ENCODE measurements at regions not wholly inside any gene's neighbourhood (a gene's known extent, or its start where the extent isn't known, plus 50 kb on each side); places are given as distances from the start of the nearest gene placed in this dataset.

DNA sequence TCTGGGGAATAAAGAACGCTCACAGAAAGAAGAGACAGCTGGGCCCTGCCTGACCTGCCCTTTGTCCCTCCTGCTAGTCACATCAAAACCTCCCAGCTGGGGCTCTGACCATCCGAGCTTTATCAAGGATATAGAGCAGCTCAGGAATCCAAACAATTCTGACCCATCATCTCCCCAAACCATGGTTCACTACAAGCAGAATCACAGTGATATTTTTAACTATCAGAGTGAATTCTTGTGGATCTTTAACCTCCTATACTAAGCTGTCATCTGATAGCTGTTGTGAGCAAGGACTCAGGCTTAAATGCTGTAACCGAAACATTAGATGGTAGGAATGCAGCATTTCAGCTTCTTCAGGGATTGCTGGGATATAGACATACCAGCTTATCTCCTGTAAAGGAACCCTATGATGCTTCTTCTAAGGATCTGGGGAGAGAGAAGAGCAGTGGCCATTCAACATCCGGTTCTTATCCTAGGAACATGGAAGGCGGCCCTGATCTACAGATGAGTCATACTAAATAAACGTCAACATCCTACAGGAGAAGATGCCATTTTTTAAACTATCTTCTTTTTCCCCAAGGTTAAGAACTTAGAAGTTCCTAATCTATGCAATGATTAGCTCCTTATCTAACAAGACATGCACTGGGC is 84.7 kb upstream of the AKIP1 start:
- Histone ChIP-seq H3K4me3 (ENCODE audit: low read length) (no peak overlapping the region), H2AFZ (ENCODE audit: low read depth, low read length) (no peak overlapping the region), H3K9me3 (ENCODE audit: low read length) (peaks cover 3% of the 10 kb centered on the region), H3K4me1 (ENCODE audit: insufficient read depth, low read length) (peaks cover 25% of the 10 kb centered on the region), H3K36me3 (ENCODE audit: insufficient read depth, low read length) (peaks cover 7% of the 10 kb centered on the region), H3K27me3 (ENCODE audit: insufficient read depth, low read length) (no peaks in the 10 kb centered on the region)

DNA sequence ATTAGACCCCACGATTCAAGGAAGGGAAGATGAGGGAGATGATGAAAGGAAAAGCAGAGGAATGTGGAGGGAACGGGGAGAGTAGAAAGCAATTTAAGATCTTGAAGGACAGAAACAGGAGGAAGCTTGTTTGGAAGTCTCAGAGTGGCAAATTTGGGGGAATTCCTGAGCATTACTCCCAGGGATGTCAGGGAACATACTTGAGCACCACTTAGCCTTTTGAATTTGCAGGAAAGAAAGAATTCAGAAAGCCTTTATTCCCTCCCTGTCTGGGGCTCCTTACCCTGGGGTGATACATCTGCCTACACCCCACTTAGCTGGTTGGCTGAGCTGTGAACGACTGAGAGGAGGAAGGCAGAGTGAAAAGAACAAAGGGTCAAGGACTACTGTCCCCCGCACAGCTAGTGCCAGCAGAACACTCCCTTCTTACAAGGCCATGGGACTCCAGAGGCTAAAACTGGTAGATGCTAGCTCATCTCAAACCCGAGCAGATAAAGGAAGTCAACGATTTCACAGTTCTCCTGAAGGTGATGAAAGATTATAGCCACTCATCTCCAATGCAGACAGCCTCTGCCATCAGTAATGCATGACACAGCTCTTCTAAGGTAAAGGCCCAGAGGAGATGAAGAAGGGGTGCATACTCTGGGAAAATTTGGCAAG is 84.0 kb upstream of the AKIP1 start:
- peaks cover 7% of the 10 kb centered on the region for H3K36me3 ChIP-seq (ENCODE audit: insufficient read depth, low read length)
- H3K4me3 ChIP-seq (ENCODE audit: low read length): no peak overlapping the region
- H3K9me3 ChIP-seq (ENCODE audit: low read length): peaks cover 3% of the 10 kb centered on the region
- no peak overlapping the region for H2AFZ ChIP-seq (ENCODE audit: low read depth, low read length)
- peaks cover 25% of the 10 kb centered on the region for H3K4me1 ChIP-seq (ENCODE audit: insufficient read depth, low read length)
- H3K27me3 ChIP-seq (ENCODE audit: insufficient read depth, low read length): no peaks in the 10 kb centered on the region

DNA sequence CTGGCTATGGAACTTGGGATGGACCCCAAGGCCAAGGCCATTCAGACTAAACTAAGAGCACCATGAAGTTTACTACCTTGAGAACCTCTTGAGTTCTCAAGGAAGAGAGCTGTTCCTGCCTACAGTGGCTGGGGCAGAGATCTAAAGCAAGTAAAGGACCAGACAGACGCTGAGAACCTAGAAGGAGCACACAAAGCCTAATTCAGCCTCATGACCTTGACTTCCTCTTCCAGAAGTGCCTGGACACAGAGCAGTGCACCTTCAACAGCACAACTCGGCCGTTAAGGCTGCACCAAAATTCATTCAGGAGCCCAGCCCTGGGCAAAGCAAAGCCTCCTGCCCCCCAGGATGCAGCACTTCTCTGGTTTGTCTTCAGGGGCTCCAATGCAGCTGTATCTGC is 82.9 kb upstream of the AKIP1 start:
- Histone ChIP-seq H3K4me3 (ENCODE audit: low read length) (no peak overlapping the region), H3K36me3 (ENCODE audit: insufficient read depth, low read length) (peaks cover 7% of the 10 kb centered on the region), H3K4me1 (ENCODE audit: insufficient read depth, low read length) (peaks cover 33% of the 10 kb centered on the region), H3K27me3 (ENCODE audit: insufficient read depth, low read length) (no peaks in the 10 kb centered on the region), H3K9me3 (ENCODE audit: low read length) (peaks cover 3% of the 10 kb centered on the region), H2AFZ (ENCODE audit: low read depth, low read length) (no peak overlapping the region)

DNA sequence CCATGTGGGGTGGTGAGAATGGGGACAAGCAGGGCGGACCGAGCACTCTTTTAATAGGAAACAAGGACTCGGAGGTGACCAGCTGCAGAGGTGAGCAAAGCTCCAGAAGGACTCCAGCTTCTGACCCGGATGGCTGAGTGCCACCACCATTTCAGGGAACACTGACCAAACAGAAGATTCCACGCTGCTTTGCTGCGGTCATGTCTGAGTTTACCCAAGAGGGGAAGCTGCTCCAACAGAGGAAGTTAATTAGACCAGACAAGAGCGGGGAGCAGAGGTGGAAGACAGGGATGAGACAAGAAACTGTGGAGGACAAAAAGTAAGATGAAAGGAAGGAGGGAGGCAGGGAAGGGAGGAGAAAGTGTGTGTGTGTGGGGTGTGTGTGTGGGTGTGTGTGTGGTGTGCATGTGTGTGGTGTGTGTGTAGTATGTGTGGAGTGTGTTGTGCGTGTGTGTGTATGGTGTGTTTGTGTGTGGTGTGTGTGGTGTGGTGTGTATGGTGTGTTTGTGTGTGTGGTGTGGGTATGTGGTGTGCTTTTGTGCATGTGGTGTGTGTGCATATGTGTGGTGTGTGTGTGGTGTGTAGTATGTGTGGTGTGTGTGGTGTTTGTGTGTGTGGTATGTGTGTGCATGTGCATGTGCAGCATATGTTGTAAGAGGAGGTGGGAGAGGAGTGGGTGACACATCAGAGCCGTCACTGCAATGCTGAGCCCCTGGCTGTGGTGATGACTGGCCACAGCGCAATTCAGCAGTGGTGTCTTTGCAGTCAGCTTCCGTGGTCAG is 82.2 kb upstream of the AKIP1 start:
- Histone ChIP-seq H3K4me1 (ENCODE audit: insufficient read depth, low read length) (peaks cover 33% of the 10 kb centered on the region), H3K27me3 (ENCODE audit: insufficient read depth, low read length) (no peaks in the 10 kb centered on the region), H3K36me3 (ENCODE audit: insufficient read depth, low read length) (peaks cover 7% of the 10 kb centered on the region), H3K4me3 (ENCODE audit: low read length) (no peak overlapping the region), H2AFZ (ENCODE audit: low read depth, low read length) (no peak overlapping the region), H3K9me3 (ENCODE audit: low read length) (peaks cover 3% of the 10 kb centered on the region)

DNA sequence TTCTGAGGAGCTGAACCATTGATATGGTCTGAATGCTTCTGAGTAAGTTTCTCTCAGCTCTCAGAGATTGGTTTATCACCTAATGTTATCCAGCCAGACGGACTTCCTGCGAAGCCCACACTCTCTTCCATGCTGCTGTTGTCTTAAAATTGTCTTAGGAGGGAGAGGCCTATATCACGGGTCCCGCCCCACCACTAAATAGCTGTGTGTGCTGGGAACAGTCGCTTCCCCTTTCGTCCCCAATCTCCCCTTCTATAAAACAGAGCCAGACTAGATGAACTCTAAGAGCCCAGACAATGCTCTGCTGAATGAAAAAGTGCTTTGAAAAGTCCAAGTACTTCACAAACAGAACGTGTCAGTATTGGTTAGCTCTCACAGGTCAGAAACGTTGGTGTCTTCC is 81.4 kb upstream of the AKIP1 start:
- peaks cover 3% of the 10 kb centered on the region for H3K9me3 ChIP-seq (ENCODE audit: low read length)
- H3K36me3 ChIP-seq (ENCODE audit: insufficient read depth, low read length): peaks cover 7% of the 10 kb centered on the region
- H3K4me3 ChIP-seq (ENCODE audit: low read length): no peak overlapping the region
- peaks cover 33% of the 10 kb centered on the region for H3K4me1 ChIP-seq (ENCODE audit: insufficient read depth, low read length)
- H3K27me3 ChIP-seq (ENCODE audit: insufficient read depth, low read length): no peaks in the 10 kb centered on the region
- no peak overlapping the region for H2AFZ ChIP-seq (ENCODE audit: low read depth, low read length)

DNA sequence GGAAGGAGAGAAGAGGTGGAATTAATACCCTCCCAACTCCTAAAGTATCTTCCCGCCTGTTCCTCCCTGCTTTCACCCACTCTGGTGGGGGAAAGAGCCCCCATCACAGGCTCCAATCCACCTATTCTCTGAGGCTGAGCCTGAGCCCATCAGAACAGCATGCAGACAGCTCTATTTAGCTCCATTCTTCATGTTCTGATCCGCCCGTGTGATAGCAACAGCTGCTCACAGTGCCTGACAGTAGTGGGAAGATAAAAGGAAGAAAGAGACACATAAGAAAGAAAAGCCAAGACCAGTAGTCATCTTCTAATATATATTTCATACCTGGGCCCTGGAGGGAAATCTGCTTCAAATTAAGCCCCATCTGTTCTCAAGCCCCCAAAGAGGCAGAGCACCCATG is 80.3 kb upstream of the AKIP1 start:
- no peak overlapping the region for H3K4me3 ChIP-seq (ENCODE audit: low read length)
- no peaks in the 10 kb centered on the region for H3K27me3 ChIP-seq (ENCODE audit: insufficient read depth, low read length)
- H3K36me3 ChIP-seq (ENCODE audit: insufficient read depth, low read length): peaks cover 7% of the 10 kb centered on the region
- no peak overlapping the region for H2AFZ ChIP-seq (ENCODE audit: low read depth, low read length)
- H3K4me1 ChIP-seq (ENCODE audit: insufficient read depth, low read length): peaks cover 29% of the 10 kb centered on the region
- H3K9me3 ChIP-seq (ENCODE audit: low read length): peaks cover 3% of the 10 kb centered on the region

DNA sequence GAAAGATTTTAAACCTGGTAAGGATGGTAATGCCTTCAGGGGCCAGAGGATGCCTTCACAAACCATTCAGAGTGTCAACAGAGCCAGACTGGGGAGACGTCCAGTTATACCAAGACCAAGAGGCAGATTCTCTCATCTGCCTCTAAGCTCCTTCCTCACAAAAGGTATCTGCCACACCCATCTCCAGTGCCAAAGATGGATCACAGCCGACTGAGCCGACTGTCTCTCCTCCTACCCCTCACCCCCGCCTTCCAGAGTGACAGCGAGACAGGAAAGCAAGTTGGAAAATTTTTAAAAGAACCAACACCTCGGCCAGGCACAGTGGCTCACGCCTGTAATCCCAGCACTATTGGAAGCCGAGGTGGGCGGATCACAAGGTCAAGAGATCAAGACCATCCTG is 79.1 kb upstream of the AKIP1 start:
- Histone ChIP-seq H3K36me3 (ENCODE audit: insufficient read depth, low read length) (peaks cover 7% of the 10 kb centered on the region), H2AFZ (ENCODE audit: low read depth, low read length) (no peak overlapping the region), H3K4me3 (ENCODE audit: low read length) (no peak overlapping the region), H3K9me3 (ENCODE audit: low read length) (peaks cover 3% of the 10 kb centered on the region), H3K4me1 (ENCODE audit: insufficient read depth, low read length) (peaks cover 17% of the 10 kb centered on the region), H3K27me3 (ENCODE audit: insufficient read depth, low read length) (no peaks in the 10 kb centered on the region)

DNA sequence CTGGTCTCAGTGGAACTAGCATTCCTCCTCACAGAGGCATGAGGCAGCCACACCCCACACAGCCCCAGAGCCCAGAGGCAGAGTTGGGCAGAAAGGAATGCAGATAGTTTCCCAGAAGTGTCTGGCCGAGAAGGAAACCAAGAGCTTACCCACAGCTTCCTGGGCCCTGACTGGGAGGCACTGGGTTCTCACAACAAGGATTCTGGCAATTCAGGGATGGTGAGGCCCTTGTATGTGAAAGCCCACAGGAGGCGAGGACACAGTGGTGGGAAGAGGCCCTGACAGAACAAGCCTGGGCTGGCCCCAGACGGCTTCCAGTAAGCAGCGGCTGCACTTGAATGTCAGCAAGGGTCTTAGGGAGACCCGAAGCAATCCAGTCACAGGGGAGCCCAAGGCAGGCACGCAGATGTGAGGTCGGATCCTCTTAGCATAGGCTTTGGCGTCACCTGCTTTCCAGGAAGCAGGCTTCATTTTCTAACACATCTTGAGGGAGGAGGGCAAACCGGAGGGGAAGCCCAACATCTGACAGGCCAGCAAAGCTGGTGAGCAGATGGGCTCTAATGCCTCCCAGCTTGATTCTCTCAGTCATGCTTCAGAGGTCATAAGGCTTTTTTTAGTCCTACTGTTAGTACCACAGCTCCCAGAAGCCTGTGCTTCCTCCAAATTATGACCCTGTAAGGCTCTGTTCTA is 78.3 kb upstream of the AKIP1 start:
- Histone ChIP-seq H3K36me3 (ENCODE audit: insufficient read depth, low read length) (peaks cover 7% of the 10 kb centered on the region), H3K27me3 (ENCODE audit: insufficient read depth, low read length) (no peaks in the 10 kb centered on the region), H3K4me3 (ENCODE audit: low read length) (no peak overlapping the region), H2AFZ (ENCODE audit: low read depth, low read length) (no peak overlapping the region), H3K4me1 (ENCODE audit: insufficient read depth, low read length) (peaks cover 8% of the 10 kb centered on the region), H3K9me3 (ENCODE audit: low read length) (peaks cover 3% of the 10 kb centered on the region)

DNA sequence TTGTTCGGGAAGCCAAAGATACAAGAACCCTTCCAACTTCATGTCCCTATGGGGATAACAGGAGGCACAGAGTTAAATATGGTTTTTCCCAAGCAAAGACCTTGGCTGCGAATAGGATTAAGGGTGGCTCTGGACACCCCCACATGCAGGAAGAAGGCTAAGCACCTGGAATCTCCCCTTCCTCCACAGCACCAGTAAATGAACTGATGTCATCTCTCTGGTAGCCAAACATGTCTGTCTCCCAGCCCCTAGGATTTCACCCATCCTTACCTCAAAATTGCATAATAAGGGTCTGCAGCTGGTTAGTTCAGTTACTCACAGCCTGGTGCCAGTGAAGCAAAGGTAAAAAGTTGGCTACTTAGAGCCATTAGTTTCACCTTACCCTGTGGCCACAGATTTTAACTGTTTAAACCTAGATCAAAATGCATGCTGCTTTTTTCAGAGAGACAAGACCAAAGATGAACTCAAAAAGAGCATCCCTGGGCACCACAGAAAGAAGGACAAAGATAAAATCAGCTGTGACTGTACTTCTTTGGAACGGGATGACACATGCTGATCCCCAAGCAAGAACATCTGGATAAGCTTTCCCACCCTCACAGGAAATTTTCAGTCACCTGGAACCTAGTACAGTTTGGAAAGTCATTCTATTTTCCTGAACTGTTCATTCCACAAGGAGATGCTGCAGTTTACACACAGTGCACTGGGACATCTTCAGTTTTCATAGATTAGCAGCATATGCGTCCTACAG is 77.2 kb upstream of the AKIP1 start:
- H3K36me3 ChIP-seq (ENCODE audit: insufficient read depth, low read length): peaks cover 3% of the 10 kb centered on the region
- H3K9me3 ChIP-seq (ENCODE audit: low read length): peaks cover 3% of the 10 kb centered on the region
- H3K27me3 ChIP-seq (ENCODE audit: insufficient read depth, low read length): no peaks in the 10 kb centered on the region
- H2AFZ ChIP-seq (ENCODE audit: low read depth, low read length): no peak overlapping the region
- no peak overlapping the region for H3K4me3 ChIP-seq (ENCODE audit: low read length)
- H3K4me1 ChIP-seq (ENCODE audit: insufficient read depth, low read length): peaks cover 8% of the 10 kb centered on the region

DNA sequence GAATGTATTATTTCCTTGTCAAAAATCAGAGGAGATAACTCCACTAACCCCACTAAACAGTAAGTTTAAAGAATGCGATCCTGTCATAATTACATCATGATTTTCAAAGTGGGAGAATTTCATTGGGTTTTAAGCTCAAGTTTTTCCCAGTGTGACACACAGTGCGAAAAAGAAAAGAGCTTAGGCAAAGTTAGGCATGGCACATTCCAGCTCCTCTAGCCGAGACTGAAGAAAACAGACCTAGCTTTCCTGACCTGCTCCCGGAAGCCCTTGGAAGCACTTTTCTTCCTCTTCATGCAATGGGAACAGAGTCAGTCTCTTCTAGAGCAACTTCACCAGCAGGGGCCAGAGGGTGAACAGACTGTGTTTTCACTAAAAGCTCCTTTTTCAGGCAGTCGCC is 76.6 kb upstream of the AKIP1 start:
- Histone ChIP-seq H3K9me3 (ENCODE audit: low read length) (no peaks in the 10 kb centered on the region), H2AFZ (ENCODE audit: low read depth, low read length) (no peak overlapping the region), H3K4me3 (ENCODE audit: low read length) (no peak overlapping the region), H3K4me1 (ENCODE audit: insufficient read depth, low read length) (peaks cover 8% of the 10 kb centered on the region), H3K27me3 (ENCODE audit: insufficient read depth, low read length) (no peaks in the 10 kb centered on the region), H3K36me3 (ENCODE audit: insufficient read depth, low read length) (no peaks in the 10 kb centered on the region)

DNA sequence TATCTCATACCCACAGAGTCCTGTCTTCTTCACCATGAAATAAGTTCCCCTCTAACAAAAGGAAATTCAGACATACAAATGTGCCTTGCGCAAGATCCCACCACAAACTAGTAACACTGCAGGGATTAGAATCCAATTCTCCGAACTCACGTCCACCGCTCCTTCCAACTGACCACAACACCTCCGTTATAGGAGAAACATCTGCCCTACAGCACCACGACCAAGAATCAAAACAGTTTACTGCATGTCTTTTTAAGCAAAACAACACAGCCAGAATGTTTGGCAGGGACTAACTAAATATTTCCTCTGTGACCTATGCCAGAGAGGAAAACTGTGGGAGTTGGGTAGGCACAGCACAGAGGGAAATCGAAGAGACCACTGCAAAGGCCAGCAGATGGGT is 72.7 kb upstream of the AKIP1 start:
- H2AFZ ChIP-seq (ENCODE audit: low read depth, low read length): no peak overlapping the region
- no peak overlapping the region for H3K4me3 ChIP-seq (ENCODE audit: low read length)
- H3K9me3 ChIP-seq (ENCODE audit: low read length): no peaks in the 10 kb centered on the region
- H3K36me3 ChIP-seq (ENCODE audit: insufficient read depth, low read length): no peaks in the 10 kb centered on the region
- H3K4me1 ChIP-seq (ENCODE audit: insufficient read depth, low read length): peaks cover 14% of the 10 kb centered on the region
- H3K27me3 ChIP-seq (ENCODE audit: insufficient read depth, low read length): no peaks in the 10 kb centered on the region

DNA sequence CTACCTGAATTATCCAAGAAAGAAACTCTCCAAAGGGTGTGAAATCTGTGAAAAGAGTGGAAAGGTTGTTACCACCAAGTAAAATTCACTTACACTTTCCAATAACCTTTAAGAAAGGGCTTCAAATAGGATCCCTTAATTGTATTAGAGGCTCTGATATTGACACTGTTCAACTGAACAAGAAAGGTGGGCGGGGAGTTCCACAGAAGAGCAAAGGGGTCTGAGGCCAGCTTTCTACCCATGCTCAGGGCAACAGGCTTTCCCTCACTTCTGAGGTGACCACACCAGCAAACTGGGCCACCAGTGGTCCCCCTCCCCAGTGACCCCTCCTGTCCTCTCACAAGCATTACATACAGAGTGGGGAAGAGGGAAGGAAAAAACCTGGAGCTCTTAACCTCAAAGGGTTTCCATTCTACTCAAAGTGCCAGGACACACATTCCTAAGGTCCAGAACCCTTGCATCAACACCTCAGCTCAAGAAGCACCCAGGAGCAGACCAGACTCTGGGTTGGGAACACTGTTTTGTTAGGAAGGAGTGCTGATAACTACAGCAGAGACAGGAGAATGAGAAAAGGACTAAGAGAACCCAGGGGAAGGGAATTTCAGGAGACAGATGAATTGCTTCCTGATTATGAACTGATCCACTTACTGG is 71.6 kb upstream of the AKIP1 start:
- Histone ChIP-seq H2AFZ (ENCODE audit: low read depth, low read length) (no peak overlapping the region), H3K4me3 (ENCODE audit: low read length) (no peak overlapping the region), H3K27me3 (ENCODE audit: insufficient read depth, low read length) (no peaks in the 10 kb centered on the region), H3K4me1 (ENCODE audit: insufficient read depth, low read length) (peaks cover 14% of the 10 kb centered on the region), H3K36me3 (ENCODE audit: insufficient read depth, low read length) (no peaks in the 10 kb centered on the region), H3K9me3 (ENCODE audit: low read length) (no peaks in the 10 kb centered on the region)
